HL-60 (cell line): ENCODE measurements at regions not wholly inside any gene's neighbourhood (a gene's known extent, or its start where the extent isn't known, plus 50 kb on each side); places are given as distances from the start of the nearest gene placed in this dataset.

ENCODE experiments used
- DNase-seq, 2 experiments: peaks; one replicate each; pipeline ENCODE4 v3.0.0-alpha.2; 2010 to 2020; ENCODE audit warnings: low read depth in 1 of 2, low spot score in 1 of 2
- H3K27ac ChIP-seq: fragments of 250-450 bp; sonication (Bioruptor Pico); replicated peaks from 2 replicates; pipeline ENCODE4 v1.5.1; 2020; ENCODE audit warnings: mild to moderate bottlenecking, moderate library complexity
- H3K27me3 ChIP-seq: fragments of 250-450 bp; sonication (Bioruptor Pico); 2 replicates; pipeline ENCODE4 v1.5.1; 2021; ENCODE audit warnings: mild to moderate bottlenecking, moderate library complexity; ENCODE audit not compliant: insufficient read depth, poor library complexity, severe bottlenecking
- H3K4me3 ChIP-seq: replicated peaks from 2 replicates; pipeline ENCODE4 v1.5.1; 2011; ENCODE audit warnings: mild to moderate bottlenecking, control low read depth, low read length; ENCODE audit not compliant: insufficient read depth
- CTCF ChIP-seq: IDR thresholded peaks from one replicate; pipeline ENCODE4 v1.5.1; 2011; ENCODE audit warnings: low read length, control low read depth, inconsistent platforms; ENCODE audit not compliant: insufficient read depth
- GABPA ChIP-seq: IDR thresholded peaks from 2 replicates; pipeline ENCODE4 v1.6.1; 2012; ENCODE audit warnings: low read depth
- POLR2AphosphoS5 ChIP-seq: IDR thresholded peaks from 2 replicates; pipeline ENCODE4 v1.6.1; 2012; ENCODE audit warnings: low read depth
- REST ChIP-seq: IDR thresholded peaks from 2 replicates; pipeline ENCODE4 v1.6.1; 2012; ENCODE audit warnings: low read depth; ENCODE audit not compliant: insufficient replicate concordance
- SPI1 ChIP-seq: IDR thresholded peaks from 2 replicates; pipeline ENCODE4 v1.6.1; 2012; ENCODE audit warnings: low read depth, mild to moderate bottlenecking, borderline replicate concordance

- no peaks in the 10 kb centered on the region for H3K27me3 ChIP-seq
- DNase-seq, result no peak
- TF ChIP-seq SPI1 (no peak), REST (no peak)
- no peak overlapping the region for H3K4me3 ChIP-seq
- no peak overlapping the region for H3K27ac ChIP-seq
Measured at GRCh38 chr17:31649302-31649701, 209.7 kb downstream of the COPRS start.

- Histone ChIP-seq H3K27ac (no peak overlapping the region), H3K4me3 (no peak overlapping the region), H3K27me3 (no peaks in the 10 kb centered on the region)
- TF ChIP-seq CTCF, result no peak
- TF ChIP-seq POLR2AphosphoS5, result no peak
- no peak for TF ChIP-seq REST
- TF ChIP-seq SPI1, result no peak
- TF ChIP-seq GABPA, result no peak
- DNase-seq, result no peak
Measured at GRCh38 chr17:31647661-31648060, 211.4 kb downstream of the COPRS start.

GRCh38 chr17:31646642-31647041 lies 212.4 kb downstream of the COPRS start:
- TF ChIP-seq SPI1 (no peak), CTCF (no peak), POLR2AphosphoS5 (no peak), GABPA (no peak), REST (no peak)
- no peak overlapping the region for H3K27ac ChIP-seq

GRCh38 chr17:31645351-31645750 lies 213.7 kb downstream of the COPRS start:
- TF ChIP-seq REST (no peak), GABPA (no peak), POLR2AphosphoS5 (no peak), CTCF (no peak), SPI1 (no peak)
- H3K27ac ChIP-seq, result no peak overlapping the region
- no peaks in the 10 kb centered on the region for H3K27me3 ChIP-seq
- no peak overlapping the region for H3K4me3 ChIP-seq
- no peak for DNase-seq

More at GRCh38 chr17:31646642-31647041, 212.4 kb downstream of the COPRS start:
- no peaks in the 10 kb centered on the region for H3K27me3 ChIP-seq
- no peak overlapping the region for H3K4me3 ChIP-seq
- DNase-seq, result no peak
